Ascending aorta (tissue), 2 donors: ENCODE measurements at regions not wholly inside any gene's neighbourhood (a gene's known extent, or its start where the extent isn't known, plus 50 kb on each side); places are given as distances from the start of the nearest gene placed in this dataset.
"Not testable (repeated sequence)": the region's sequence is repeated elsewhere in the genome, so short reads cannot be mapped to it uniquely, and the experiment has no call there.

Source experiments
- DNase-seq, 2 donors: peaks; one replicate each; pipeline ENCODE4 v3.0.0-alpha.2; 2019; ENCODE audit warnings: low spot score in 2 of 2
- H3K27ac ChIP-seq, 2 donors: fragments of 200-600 bp; sonication (generic); one replicate each; pipeline ENCODE4 v1.5.1; 2016 to 2017; ENCODE audit warnings: mild to moderate bottlenecking in 1 of 2
- H3K27me3 ChIP-seq: fragments of 200-600 bp; sonication (generic); one replicate; pipeline ENCODE4 v1.5.1; 2017
- H3K36me3 ChIP-seq, 2 donors: fragments of 200-600 bp; sonication (generic); one replicate each; pipeline ENCODE4 v1.5.1; 2016
- H3K4me1 ChIP-seq, 2 donors: fragments of 200-600 bp; sonication (generic); one replicate each; pipeline ENCODE4 v1.5.1; 2016 to 2017; ENCODE audit warnings: mild to moderate bottlenecking in 1 of 2
- H3K4me3 ChIP-seq, 2 donors: fragments of 200-600 bp; sonication (generic); one replicate each; pipeline ENCODE4 v1.5.1; 2016 to 2017; ENCODE audit warnings: mild to moderate bottlenecking in 1 of 2
- H3K9me3 ChIP-seq, 2 donors: fragments of 200-600 bp; sonication (generic); one replicate each; pipeline ENCODE4 v1.5.1; 2016
- intact Hi-C: fragments of 100-400 bp; cut with DNase I; formaldehyde crosslinking; loops from one replicate; pipeline ENCODE4 v1.15.1; 2023
- TF ChIP-seq, protein P1 (sequence below), 3 experiments: fragments of 200-600 bp in 2 of 3; fragments of 450-650 bp in 1 of 3; sonication (generic) in 2 of 3; IDR thresholded peaks; one replicate each; pipeline ENCODE4 v1.5.1; 2016 to 2019; ENCODE audit warnings: antibody characterized with exemption in 3 of 3, mild to moderate bottlenecking in 1 of 3, moderate library complexity in 1 of 3

DNA sequence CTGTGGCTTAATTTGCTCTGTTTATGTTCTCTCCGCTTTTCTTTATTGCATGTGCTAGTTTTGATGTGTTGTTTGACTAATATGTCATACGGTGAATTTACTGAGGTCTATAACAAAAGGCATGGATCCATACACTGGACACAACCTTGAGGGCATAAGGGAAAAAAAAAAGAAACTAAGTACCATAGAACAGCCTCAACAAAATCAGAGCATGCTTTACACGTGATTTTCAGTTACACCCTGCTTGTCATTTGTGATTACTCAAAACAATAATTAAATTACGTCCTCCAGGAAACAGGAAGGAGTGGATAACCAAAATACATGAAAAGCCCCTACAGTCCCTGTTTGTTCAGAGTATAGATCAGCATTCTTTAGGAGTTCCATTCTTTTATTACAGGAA, 150.5 kb downstream of the CRPPA start:
- H3K4me3 ChIP-seq = no peak overlapping the region
- no peak overlapping the region for H3K27ac ChIP-seq
- H3K27me3 ChIP-seq = no peaks in the 10 kb centered on the region
- TF ChIP-seq, protein P1, sequence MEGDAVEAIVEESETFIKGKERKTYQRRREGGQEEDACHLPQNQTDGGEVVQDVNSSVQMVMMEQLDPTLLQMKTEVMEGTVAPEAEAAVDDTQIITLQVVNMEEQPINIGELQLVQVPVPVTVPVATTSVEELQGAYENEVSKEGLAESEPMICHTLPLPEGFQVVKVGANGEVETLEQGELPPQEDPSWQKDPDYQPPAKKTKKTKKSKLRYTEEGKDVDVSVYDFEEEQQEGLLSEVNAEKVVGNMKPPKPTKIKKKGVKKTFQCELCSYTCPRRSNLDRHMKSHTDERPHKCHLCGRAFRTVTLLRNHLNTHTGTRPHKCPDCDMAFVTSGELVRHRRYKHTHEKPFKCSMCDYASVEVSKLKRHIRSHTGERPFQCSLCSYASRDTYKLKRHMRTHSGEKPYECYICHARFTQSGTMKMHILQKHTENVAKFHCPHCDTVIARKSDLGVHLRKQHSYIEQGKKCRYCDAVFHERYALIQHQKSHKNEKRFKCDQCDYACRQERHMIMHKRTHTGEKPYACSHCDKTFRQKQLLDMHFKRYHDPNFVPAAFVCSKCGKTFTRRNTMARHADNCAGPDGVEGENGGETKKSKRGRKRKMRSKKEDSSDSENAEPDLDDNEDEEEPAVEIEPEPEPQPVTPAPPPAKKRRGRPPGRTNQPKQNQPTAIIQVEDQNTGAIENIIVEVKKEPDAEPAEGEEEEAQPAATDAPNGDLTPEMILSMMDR (IDR thresholded peaks at IDR 0.05) = no peak
- no peaks in the 10 kb centered on the region for H3K4me1 ChIP-seq
- H3K9me3 ChIP-seq = no peaks in the 10 kb centered on the region
- no peak for DNase-seq
- H3K36me3 ChIP-seq = no peaks in the 10 kb centered on the region
- intact Hi-C loops = no loop called here

DNA sequence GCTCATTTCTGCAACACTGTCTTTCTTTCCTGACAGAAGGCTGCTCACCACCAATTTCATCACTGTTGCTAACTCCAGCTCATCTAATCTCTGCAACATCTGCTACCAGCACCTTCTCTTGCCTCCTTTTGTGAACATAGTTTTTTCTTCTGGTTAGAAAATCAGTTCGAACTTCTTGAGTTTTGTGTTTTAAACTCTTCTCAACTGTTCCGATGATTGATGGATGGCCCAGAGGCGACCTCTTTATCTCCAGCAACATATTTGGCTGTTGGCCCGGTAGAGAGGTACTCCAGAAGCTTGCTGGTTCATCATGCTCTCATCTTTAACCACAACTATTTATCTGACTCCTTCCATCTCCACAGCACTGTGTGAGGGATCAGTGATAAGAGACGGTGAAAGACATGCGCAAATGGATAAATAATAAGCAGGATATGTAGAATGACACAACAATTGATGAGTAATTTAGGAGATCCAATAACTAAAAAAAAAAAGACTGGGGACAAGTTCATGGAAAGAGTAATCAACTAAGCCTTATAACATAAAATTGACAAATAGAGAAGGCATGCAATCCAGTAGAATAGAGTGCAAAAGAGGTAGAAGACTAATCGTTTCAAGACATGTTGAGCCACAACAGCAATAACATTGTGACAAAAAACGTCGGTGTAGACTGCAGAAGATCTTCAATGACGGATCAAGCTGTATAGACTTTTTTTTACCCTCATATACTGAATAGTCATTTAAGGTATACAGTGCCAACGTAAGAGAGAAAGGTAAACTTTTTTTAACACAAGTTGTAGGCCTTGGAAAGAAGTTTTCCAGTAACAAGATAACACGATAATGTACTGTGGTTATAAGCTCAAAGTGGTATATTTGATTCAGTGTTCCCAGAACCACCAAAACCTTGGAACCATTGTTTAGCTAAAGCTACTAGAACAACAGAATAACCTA, 152.2 kb downstream of the CRPPA start:
- Histone ChIP-seq H3K27me3 (no peaks in the 10 kb centered on the region), H3K4me3 (no peak overlapping the region), H3K27ac (no peak overlapping the region), H3K36me3 (no peaks in the 10 kb centered on the region), H3K4me1 (no peaks in the 10 kb centered on the region), H3K9me3 (no peaks in the 10 kb centered on the region)
- intact Hi-C loops = no loop called here
- TF ChIP-seq, protein P1 (IDR thresholded peaks at IDR 0.05) = no peak
- no peak for DNase-seq

GRCh38 chr7:16267953-16268820, 153.2 kb downstream of the CRPPA start:
- Histone ChIP-seq H3K27me3 (no peaks in the 10 kb centered on the region), H3K9me3 (no peaks in the 10 kb centered on the region), H3K27ac (no peak overlapping the region), H3K4me3 (no peak overlapping the region), H3K36me3 (no peaks in the 10 kb centered on the region), H3K4me1 (no peaks in the 10 kb centered on the region)
- intact Hi-C loops = no loop called here
- no peak for DNase-seq
- TF ChIP-seq, protein P1 (IDR thresholded peaks at IDR 0.05) = no peak

DNA sequence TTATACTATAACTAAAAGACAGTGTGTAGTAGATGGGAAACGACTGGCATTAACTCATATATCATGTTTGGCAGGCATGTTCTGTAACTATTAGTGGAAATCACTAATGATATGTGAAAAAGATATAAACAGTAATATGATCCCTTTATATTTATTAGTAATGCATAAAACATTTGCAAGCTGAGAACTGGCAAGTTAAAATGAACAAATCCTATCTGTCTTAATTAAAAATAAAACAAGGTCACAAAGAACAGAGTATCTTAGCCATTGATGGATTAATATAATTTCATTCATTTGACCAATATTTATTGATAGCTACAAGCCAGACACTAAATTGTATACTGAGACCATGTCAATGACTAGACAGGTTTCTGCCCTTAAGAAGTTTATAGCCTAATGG, 154.5 kb downstream of the CRPPA start:
- TF ChIP-seq, protein P1 (IDR thresholded peaks at IDR 0.05) = no peak
- no peak overlapping the region for H3K4me3 ChIP-seq
- intact Hi-C loops = no loop called here
- no peaks in the 10 kb centered on the region for H3K27me3 ChIP-seq
- no peak for DNase-seq
- no peaks in the 10 kb centered on the region for H3K9me3 ChIP-seq
- H3K27ac ChIP-seq = no peak overlapping the region
- no peaks in the 10 kb centered on the region for H3K4me1 ChIP-seq
- H3K36me3 ChIP-seq = no peaks in the 10 kb centered on the region

DNA sequence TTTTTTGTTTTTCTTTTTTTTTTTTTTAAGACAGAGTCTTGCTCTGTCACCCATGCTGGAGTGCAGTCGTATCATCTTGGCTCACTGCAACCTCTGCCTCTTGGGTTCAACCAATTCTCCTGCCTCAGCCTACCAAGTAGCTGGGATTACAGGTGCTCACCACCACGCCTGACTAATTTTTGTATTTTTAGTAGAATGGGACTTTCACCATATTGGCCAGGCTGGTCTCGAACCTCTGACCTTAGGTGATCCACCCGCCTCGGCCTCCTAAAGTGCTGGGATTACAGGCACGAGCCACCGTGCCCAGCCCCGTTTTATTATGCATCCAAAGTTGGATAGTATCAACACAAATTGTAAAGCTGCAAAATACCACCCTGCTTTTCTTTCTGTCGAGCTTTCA, 154.9 kb downstream of the CRPPA start:
- H3K27me3 ChIP-seq, H3K4me1 ChIP-seq, intact Hi-C loops, H3K36me3 ChIP-seq, H3K27ac ChIP-seq, H3K9me3 ChIP-seq, DNase-seq, H3K4me3 ChIP-seq: not testable (repeated sequence)
